KMS-11 (cell line): ENCODE measurements at regions not wholly inside any gene's neighbourhood (a gene's known extent, or its start where the extent isn't known, plus 50 kb on each side); places are given as distances from the start of the nearest gene placed in this dataset.

Source experiments
- H2AFZ ChIP-seq: fragments of 200-600 bp; sonication (generic); 2 replicates; pipeline ENCODE4 v1.6.1; 2016; ENCODE audit warnings: antibody characterized with exemption, mixed run types, low read depth
- H3K27ac ChIP-seq: fragments of 200-600 bp; sonication (generic); 2 replicates; pipeline ENCODE4 v1.6.1; 2016; ENCODE audit warnings: mild to moderate bottlenecking, mixed run types
- H3K27me3 ChIP-seq: fragments of 200-600 bp; sonication (generic); 2 replicates; pipeline ENCODE4 v1.6.1; 2017; ENCODE audit warnings: mild to moderate bottlenecking, low read depth, mixed run types, moderate library complexity; ENCODE audit not compliant: insufficient read depth
- H3K36me3 ChIP-seq: fragments of 200-600 bp; sonication (generic); 2 replicates; pipeline ENCODE4 v1.6.1; 2017; ENCODE audit warnings: mild to moderate bottlenecking, mixed run types; ENCODE audit not compliant: insufficient read depth
- H3K4me1 ChIP-seq: fragments of 200-600 bp; sonication (generic); 2 replicates; pipeline ENCODE4 v1.6.1; 2016; ENCODE audit warnings: mild to moderate bottlenecking, low read depth, mixed run types; ENCODE audit not compliant: poor library complexity, severe bottlenecking
- H3K4me2 ChIP-seq: fragments of 200-600 bp; sonication (generic); 2 replicates; pipeline ENCODE4 v1.7.0; 2016; ENCODE audit warnings: mild to moderate bottlenecking, mixed run types
- H3K4me3 ChIP-seq: fragments of 200-600 bp; sonication (generic); IDR thresholded peaks from 2 replicates; pipeline ENCODE4 v1.6.1; 2017; ENCODE audit warnings: low read depth, low read length, mixed read lengths; ENCODE audit not compliant: insufficient read depth
- H3K79me2 ChIP-seq: fragments of 200-600 bp; sonication (generic); 2 replicates; pipeline ENCODE4 v1.6.1; 2016; ENCODE audit warnings: low read depth, mixed run types; ENCODE audit not compliant: insufficient read depth
- H3K9ac ChIP-seq: fragments of 200-600 bp; sonication (generic); 2 replicates; pipeline ENCODE4 v1.6.1; 2016; ENCODE audit warnings: mild to moderate bottlenecking, mixed run types
- H4K20me1 ChIP-seq: fragments of 200-600 bp; sonication (generic); 2 replicates; pipeline ENCODE4 v1.6.1; 2016; ENCODE audit warnings: mild to moderate bottlenecking, mixed run types; ENCODE audit not compliant: insufficient read depth
- CTCF ChIP-seq: fragments of 200-600 bp; sonication (generic); conservative IDR thresholded peaks from 2 replicates; pipeline ENCODE4 v1.6.1; 2017; ENCODE audit warnings: low read depth, mild to moderate bottlenecking, antibody characterized with exemption, low read length, moderate library complexity, mixed read lengths

GRCh38 chr13:76048675-76049375, 412.7 kb downstream of the LMO7 start:
- Histone ChIP-seq H3K36me3 (no peaks in the 10 kb centered on the region), H3K9ac (no peak overlapping the region), H3K4me1 (no peaks in the 10 kb centered on the region), H3K79me2 (no peaks in the 10 kb centered on the region), H2AFZ (no peak overlapping the region), H3K27ac (no peak overlapping the region), H4K20me1 (no peaks in the 10 kb centered on the region), H3K27me3 (no peaks in the 10 kb centered on the region), H3K4me2 (no peak overlapping the region), H3K4me3 (no peak overlapping the region)
- no peak for TF ChIP-seq CTCF

- Histone ChIP-seq H3K4me1 (no peaks in the 10 kb centered on the region), H3K36me3 (no peaks in the 10 kb centered on the region)
- TF ChIP-seq CTCF: no peak
Observed at GRCh38 chr13:76048131-76048530, 412.0 kb downstream of the LMO7 start.

GRCh38 chr13:76043874-76044273, 407.7 kb downstream of the LMO7 start:
- no peak overlapping the region for H2AFZ ChIP-seq
- H3K79me2 ChIP-seq: no peaks in the 10 kb centered on the region
- H3K9ac ChIP-seq: no peak overlapping the region
- no peak overlapping the region for H3K4me2 ChIP-seq
- H4K20me1 ChIP-seq: no peaks in the 10 kb centered on the region
- H3K27ac ChIP-seq: no peak overlapping the region
- H3K4me1 ChIP-seq: no peaks in the 10 kb centered on the region
- TF ChIP-seq CTCF: no peak
- no peaks in the 10 kb centered on the region for H3K27me3 ChIP-seq
- no peak overlapping the region for H3K4me3 ChIP-seq
- no peaks in the 10 kb centered on the region; the same call in 1 of the 2 replicates for H3K36me3 ChIP-seq

More at GRCh38 chr13:76048131-76048530, 412.0 kb downstream of the LMO7 start:
- Histone ChIP-seq H4K20me1 (no peaks in the 10 kb centered on the region), H3K4me2 (no peak overlapping the region), H2AFZ (no peak overlapping the region), H3K9ac (no peak overlapping the region), H3K4me3 (no peak overlapping the region), H3K27me3 (no peaks in the 10 kb centered on the region), H3K27ac (no peak overlapping the region), H3K79me2 (no peaks in the 10 kb centered on the region)

GRCh38 chr13:76038920-76039716, 403.0 kb downstream of the LMO7 start:
- Histone ChIP-seq H3K27me3 (no peaks in the 10 kb centered on the region), H3K36me3 (no peaks in the 10 kb centered on the region; the same call in 1 of the 2 replicates), H3K79me2 (no peaks in the 10 kb centered on the region), H4K20me1 (no peaks in the 10 kb centered on the region), H3K9ac (no peak overlapping the region), H3K4me2 (no peak overlapping the region), H3K27ac (no peak overlapping the region), H2AFZ (no peak overlapping the region), H3K4me3 (no peak overlapping the region), H3K4me1 (no peaks in the 10 kb centered on the region)
- no peak for TF ChIP-seq CTCF
